NCI-H748 (cell line): ENCODE measurements at regions not wholly inside any gene's neighbourhood (a gene's known extent, or its start where the extent isn't known, plus 50 kb on each side); places are given as distances from the start of the nearest gene placed in this dataset.
"Not testable (repeated sequence)": the region's sequence is repeated elsewhere in the genome, so short reads cannot be mapped to it uniquely, and the experiment has no call there.

Experiments used
- DNase-seq: peaks from one replicate; lab custom pipeline; 2025; ENCODE audit not compliant: unreplicated experiment; lab: John Stamatoyannopoulos, UW

DNA sequence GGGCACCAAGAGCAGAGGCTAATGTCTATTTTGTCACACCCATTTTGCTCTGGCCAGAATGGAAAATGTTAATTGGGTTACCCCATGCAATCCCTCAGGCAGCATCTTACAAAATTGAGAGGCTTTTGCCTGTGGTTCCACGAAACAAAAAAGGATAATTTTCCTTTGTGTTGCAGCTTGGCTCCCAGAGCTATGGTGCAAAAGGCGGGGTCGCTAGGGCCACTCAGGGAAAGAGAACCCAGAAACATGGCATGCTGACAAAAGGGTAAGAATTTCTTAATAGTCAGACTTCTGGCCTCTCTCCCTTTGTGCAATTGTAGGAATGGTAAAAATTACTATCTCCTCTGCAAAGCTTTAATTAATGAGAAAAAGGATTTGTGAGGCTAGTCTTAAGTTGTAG, 119.6 kb upstream of the BANK1 start:
- DNase-seq: no peak

DNA sequence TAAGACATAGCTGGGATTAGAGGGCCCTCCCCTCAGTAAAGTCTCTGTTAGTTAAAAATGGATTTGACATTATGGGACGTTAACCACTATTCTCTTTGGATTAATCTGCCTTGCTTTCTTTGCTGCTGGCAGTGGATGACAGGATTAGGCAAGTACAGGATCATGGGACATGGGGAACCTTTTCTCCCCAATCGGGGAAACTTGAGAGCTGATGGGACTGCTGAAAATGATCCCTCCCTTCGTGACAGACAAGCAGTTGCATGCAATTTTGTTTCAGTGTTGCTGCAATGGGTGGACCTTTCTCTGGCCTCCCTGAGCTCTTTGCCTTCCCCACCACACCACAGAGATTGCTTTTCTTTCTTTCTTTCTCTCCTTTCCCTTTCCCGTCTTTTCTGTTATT, 120.2 kb upstream of the BANK1 start:
- DNase-seq: no peak

DNA sequence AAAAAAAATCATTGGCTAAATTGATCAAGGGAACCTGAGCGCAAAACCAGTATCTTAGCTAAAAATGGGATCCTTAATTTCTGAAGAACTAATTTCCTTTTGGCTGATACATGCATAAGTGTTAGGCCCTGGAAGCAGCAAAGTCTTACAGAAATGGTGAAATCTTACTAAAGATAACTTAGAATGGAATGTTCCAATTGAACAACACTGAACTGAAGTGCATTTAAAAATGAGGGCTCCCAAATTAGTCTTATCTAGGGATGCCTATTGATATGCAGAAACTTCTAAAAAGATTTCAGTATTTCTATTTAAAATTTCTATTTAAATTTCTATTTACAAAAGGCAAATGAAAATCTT, 120.7 kb upstream of the BANK1 start:
- DNase-seq: no peak

DNA sequence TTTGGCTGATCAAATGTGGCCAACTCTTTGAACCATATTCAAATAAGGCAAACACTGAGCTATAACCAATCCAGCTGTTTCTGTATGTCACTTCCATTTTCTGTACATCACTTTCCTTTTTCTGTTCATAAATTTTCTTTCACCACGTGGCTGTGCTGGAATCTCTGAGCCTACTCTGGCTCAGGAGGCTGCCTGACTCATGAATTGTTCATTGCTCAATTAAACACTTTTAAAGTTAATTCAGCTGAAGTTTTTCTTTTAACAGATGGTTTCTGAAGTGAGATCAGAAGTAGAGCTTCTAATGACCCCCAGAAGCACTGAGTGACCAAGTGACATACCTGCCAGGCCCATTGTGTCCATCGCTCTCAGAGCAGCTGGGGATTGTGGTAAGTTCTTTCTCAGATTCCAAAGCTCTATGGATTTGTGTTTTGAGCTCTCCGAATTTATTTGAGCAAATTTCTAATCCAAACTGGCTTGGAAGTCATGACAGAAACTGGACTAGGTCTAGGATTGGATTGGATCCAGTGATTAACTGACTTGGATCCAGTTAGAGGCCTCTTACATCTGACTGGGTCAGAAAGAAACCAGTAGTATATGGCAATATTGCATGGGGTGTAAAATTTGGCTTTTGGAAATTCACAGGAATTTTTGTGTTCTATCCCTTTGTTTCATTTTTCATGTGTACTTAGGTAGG, 121.2 kb upstream of the BANK1 start:
- no peak for DNase-seq

DNA sequence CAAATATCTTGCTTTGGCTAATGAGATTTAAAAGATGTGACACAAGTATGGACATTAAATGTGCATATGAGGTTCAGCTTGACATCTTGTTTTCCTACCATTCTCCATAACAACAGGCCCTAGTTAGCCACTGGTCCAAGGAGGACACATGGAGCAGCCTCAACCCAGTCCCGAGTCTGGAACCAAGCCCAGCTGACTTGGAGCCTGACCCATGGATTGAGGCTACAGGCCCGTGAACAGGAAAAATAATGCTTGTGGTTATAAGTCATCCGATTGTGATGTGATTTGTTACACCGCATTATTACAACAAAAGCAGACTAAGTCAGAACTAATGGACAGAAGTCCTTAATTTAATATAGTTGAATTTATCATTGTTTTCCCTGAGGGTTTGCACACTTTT, 123.2 kb upstream of the BANK1 start:
- no peak for DNase-seq

DNA sequence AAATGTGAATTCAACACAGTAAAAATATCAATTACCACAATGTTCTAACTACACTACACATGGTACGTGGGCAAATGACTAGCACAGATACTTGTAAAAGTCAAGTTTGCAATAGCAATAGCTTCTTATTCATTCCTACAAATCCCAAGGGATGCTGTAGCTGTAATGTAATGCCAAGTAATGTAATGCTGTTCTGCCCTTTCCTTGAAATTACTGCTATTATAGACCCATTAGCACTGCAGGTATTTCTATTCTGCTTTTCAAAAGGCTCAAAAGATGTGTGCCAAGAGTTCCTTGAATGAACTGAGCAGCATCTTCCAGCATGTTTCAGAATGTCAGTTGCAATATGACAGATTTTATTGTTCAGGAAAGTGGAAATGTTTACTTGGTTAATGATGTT, 129.9 kb upstream of the BANK1 start:
- DNase-seq: no peak

DNA sequence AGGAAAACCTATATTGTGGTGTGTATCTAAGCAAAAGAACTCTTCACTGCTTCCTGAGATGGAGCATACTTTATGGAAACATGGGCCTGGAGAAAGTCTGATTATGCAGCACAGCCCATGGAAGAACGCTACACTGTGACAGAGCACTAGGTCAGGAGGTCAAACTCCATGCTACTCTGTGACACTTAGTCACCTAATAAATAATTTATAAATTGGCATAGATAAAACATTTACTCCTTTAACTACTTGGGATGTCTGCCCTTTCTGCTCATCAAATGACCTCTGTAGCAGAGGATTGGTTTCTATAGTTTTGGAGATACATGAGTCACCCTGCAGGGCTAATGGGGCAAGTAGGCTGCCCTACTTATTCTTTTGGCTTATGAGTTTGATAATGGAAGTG, 134.7 kb upstream of the BANK1 start:
- no peak for DNase-seq

DNA sequence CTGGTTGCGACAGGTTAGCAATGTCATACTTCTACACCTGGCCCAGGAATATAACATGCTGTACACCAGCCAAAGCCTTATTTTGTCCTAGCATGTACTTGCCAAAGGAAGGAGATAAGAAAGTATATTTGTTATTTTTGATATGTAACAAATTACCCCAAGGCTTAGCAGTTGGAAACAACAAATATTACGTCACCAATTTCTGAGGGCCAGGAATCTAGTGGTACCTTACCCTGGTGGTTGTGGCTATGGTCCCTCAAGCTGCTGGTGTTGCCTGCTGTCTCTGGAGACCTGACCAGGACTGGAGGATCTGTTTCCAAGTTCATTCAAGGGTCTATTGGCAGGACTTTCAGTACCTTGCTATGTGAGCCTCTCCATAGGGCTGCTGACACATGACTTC, 135.5 kb upstream of the BANK1 start:
- no peak for DNase-seq

DNA sequence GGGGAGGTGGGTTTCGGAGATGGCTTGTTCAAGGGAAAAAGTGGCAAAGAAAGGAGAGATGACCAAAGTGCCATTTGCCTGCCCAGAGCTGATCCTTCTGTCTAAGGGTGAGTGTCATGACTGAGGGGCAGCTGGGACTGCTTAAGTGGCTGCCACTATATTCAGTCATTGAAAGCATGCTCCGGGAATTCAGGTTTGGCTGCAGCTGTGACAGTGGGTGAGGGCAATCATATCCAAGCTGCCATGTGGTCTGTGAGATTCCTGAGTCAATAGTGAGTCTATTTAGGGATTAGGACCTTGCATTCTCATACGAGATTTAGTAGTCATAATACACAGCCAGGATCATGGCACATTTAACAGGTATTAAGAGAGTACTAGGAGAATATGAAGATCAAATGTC, 138.8 kb upstream of the BANK1 start:
- no peak for DNase-seq

DNA sequence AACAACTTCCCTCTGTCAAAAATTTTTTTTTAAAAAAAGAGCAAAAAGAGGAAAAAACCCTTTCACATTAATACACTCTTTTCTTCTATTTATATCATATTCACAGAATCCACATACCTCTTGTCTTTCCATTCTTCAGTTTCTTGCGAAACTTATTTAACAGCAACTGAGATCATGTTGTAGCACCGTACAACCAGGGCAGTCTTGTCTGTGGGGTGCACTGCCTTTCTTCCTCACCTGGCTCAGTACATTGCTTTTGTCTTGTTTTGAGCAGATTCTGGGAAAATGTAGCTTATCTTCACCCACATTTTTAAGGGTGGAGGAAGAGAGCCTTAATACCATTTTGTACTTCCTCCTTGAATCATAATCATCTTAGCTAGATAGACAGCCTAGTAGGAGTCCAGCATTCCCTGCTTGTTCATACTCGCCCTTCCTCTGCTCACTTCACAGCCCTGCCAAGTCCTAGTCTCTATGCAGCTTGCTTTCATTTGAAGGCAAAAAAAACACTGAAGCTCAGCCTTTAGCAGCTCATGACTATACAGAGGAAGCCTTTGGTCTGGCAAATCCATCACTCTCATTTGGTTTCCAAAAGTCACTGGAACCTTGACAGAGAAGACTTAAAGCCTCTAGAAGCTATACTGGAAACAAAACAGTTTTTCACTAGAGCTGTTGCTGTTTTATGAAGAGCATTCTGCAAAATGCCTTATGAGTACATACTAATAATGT, 140.6 kb upstream of the BANK1 start:
- DNase-seq: no peak

DNA sequence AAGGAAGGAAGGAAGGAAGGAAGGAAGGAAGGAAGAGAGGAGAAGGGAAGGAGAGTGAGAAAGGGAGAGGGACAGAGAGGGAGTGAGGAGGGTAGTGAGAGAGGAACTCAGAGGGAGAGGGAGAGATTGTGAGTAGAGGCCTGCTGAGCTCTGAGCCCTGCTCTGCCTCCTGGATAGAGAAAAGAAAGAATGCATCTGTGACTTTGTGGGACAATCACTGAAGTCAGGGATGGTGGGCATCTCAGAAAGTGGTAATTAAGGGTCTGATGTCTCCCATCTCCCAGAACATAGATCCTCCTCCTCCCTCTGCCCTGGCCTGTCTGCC, 142.9 kb upstream of the BANK1 start:
- no peak for DNase-seq

DNA sequence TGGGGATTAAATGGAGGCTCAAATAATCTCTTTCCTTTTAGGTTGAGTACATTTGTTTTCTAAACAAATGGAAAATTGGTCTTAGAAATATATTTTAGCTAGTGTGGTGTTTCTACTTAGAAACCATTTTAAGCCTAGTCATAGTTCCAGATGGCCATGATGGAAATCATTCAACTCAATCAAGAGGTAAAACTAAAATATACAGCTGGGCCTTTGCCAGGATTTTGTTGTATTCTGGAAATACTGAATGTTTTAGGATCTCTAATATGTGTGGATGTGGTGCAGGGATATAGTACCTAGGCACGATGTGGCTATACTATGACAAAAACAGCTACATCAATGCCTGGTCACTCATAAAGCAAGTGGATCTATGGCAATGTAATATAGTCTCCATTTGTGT, 146.0 kb upstream of the BANK1 start:
- no peak for DNase-seq

DNA sequence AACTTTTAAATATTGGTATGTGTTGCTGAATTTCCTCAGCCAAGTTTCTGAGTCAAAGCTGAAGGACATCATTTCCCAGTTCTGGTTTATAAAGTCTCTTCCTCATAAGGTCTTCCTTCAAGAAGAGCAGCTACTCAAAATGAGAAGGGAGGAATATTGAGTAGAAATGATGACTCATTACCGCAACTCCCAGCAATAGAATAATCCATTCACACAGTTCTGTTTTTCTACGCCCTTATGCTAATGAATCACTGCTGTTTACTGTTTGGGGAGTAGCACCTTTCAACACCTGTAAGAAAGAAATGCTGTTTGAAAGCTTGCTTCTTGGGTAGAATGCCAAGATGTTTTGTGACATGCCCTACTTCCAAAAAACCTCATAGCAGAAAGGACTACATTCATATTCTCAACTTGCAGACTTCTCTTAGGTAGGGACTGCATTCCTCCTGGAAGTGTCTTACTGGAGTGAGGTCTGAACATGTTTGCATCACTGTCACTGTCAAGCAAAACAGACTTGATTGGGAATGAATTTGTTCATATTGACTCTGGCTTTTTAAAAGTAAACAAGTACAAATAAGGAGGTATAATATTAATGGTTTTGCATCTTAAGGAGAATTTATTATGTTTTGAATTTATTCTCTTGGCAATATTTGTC, 147.2 kb upstream of the BANK1 start:
- DNase-seq: no peak

DNA sequence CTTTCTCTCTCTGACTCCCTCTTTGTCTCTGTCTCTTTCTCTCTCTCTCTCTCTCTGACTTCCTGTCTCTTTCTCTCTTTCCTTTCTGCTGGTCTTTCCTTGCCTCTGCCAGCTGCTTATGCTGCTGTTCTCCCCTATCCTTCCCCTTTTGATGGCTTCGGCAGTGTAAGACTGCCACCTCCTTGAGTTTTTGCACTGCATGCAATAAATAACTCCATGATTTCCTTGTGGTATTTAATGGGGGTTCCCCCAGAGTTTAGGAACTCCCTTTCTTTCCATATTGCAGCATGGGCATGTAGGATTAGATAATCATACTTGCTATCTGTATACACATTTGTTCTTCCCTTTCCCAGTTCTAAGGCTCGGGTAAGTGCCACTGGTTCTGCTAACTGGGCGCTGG, 157.8 kb upstream of the BANK1 start:
- not testable (repeated sequence) for DNase-seq

DNA sequence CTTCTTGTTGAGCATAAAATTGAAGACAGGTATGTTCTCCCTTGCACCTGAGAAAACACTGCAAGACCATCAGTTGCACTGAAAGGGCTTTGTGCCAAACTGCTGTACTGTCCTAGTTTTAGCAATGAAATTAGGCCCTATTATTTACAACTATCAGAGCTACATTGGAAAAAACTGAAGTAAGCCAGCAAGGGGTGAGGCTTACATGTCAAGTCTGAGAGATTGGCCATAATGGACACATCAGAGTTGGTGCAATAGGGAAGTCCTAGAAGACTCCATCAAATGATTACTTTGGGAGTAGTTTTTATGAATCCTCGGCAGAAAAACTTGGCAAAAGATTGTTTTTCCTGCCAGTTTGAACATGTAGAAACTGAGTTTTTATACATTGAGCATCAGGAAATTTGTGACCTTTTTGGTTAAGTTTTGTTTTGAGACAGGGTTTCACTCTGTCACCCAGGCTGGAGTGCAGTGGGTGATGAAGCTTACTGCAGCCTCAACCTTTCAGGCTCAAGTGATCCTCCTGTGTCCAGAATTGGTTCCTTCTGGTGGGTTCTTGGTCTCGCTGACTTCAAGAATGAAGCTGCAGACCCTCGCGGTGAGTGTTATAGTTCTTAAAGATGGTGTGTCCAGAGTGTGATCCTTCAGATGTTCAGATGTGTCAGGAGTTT, 160.1 kb upstream of the BANK1 start:
- DNase-seq: no peak

DNA sequence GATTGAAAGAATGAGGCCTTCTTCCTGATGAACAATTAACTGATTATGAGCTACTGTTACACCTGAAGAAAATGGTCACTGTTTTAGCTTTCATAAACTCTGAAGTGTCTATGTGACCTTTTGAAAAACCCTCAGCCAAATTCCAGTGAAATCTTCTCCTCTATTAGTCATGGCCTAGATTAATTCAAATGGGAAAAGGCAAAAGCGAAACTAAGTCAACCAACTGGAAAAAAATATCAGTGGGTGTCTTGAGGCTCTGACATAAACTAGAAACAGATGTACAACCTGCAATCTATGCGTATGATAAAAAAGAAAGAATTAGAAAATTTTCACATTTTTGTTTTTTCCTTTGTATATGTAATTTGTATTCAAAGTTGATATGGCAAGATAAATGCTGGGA, 169.4 kb upstream of the BANK1 start:
- DNase-seq: no peak

DNA sequence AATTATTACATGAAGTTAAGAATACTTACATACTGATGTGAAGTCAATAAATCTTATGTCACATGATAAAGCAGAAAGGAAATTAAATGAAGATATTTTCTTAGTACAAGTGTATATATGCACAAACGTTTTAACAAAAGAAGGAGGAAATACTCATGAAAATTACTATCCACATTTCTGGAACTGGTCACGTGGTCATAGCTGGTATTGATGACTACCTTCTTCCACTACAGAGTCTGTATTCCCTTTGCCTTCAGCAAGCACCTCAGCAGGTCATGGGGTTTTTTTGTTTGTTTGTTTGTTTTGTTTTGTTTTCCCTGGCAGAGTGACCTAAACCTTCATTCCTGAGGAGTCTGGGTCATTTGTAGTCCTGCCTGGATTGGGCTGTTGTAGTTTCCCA, 174.9 kb upstream of the BANK1 start:
- DNase-seq: no peak

DNA sequence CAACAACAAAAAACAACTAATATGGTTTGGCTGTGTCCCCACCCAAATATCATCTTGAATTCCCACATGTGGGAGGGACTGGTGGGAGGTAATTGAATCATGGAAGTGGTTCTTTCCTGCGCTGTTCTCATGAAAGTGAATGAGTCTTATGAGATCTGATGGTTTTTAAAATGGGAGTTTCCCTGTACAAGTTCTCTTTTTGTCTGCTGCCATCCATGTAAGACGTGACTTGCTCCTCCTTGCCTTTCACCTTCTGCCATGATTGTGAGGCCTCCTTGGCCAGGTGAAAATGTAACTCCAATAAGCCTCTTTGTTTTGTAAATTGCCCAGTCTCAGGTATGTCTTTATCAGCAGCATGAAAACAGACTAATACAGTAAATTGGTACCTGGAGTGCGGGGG, 183.5 kb upstream of the BANK1 start:
- DNase-seq: not testable (repeated sequence)

DNA sequence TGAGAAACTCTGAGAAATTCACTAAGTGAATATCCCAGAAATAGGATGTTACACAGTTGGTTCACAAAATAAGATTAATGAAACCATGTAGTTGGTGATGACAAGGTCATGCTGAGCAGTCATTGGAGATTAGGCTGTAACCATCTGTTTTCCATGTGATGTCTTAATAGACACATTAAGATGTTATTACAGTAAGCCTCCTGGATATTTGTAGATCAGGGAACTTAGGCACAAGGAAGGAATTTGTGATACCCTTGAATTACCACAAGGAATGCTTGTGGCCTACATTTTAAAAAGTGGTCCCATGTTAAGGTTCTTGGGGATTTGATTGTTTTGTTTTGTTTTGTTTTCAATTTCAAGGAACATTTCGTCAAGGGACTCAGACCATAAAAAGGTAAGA, 185.6 kb upstream of the BANK1 start:
- DNase-seq: no peak

DNA sequence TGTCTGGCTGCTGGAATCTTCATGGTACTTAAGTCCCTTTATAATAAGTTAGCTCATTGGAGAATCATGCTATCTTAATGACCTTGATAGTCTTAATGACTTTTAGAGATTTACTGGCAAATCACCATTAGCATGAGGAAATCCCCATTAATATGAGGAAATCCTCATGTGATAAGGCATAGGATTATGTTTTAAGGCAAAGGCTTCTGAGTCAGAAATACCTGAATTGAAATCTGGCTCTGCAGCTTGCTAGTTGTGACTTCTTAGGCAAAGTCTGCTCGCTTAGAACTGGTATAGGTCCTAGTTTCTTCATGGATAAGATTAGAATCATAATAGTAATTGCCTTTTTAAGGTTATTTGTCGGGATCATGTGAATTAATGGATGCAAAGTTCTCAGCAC, 190.2 kb upstream of the BANK1 start:
- DNase-seq: no peak

DNA sequence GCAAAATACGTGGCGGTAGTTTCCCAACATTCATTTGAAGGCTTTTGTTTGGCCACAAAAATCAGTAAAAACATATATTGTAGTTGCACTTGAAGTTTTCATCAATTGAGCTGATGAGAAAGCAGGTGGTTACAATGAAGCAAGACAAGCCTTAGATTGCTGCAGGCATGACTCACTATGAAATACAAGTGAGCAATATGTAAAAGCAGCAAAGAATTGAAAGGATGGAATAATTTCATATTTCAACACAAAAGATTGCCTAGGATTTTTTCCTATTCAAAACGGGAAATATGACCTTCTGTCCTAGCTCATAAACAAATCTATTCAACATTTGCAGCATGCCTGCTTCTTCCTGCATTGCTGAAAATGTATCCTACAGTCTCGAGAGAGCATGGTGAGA, 190.9 kb upstream of the BANK1 start:
- DNase-seq: no peak
